Kidney capillary endothelial cell (primary cell): ENCODE measurements at regions not wholly inside any gene's neighbourhood (a gene's known extent, or its start where the extent isn't known, plus 50 kb on each side); places are given as distances from the start of the nearest gene placed in this dataset.

Experiments used
- DNase-seq: peaks from one replicate; pipeline ENCODE4 v3.0.0-alpha.2; 2018; ENCODE audit warnings: low spot score

GRCh38 chr14:101453225-101453624 lies 108.1 kb upstream of the DIO3 start:
- DNase-seq: no peak

- DNase-seq: no peak
Observed at GRCh38 chr14:101454229-101454628, 107.1 kb upstream of the DIO3 start.

GRCh38 chr14:101456246-101457175 lies 104.8 kb upstream of the DIO3 start:
- no peak for DNase-seq

DNA sequence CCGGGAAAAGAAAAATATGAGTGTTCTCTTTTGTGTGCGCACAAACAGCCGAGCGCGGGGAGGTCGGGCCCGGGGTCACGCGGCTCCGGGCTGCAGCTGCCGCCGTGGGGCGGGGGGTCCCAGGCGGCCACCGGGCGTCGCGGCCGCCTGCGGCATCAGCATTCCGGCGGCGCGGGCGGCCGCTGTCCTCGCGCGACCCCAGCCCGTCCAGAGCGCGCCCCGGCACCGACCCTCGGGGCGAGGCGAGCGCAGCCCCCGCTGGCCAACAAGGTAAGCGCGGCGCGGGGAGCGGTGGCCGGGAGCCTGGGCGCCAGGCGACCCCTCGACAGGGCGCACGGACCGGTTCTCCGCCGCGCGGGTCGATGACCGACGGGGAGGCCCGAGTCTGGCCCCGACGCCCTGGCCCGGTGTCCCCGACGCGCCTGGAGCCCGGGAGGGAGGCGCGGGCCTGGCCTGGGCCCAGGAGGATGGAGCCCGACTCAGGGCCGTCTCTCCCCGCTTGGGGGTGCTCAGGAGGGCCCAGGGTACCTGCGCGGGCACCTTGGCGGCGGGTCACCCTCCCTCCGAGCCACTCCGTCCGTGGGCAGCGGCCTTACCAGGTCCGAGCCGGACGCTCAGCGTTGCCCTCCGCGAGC lies 103.9 kb upstream of the DIO3 start:
- no peak for DNase-seq

DNA sequence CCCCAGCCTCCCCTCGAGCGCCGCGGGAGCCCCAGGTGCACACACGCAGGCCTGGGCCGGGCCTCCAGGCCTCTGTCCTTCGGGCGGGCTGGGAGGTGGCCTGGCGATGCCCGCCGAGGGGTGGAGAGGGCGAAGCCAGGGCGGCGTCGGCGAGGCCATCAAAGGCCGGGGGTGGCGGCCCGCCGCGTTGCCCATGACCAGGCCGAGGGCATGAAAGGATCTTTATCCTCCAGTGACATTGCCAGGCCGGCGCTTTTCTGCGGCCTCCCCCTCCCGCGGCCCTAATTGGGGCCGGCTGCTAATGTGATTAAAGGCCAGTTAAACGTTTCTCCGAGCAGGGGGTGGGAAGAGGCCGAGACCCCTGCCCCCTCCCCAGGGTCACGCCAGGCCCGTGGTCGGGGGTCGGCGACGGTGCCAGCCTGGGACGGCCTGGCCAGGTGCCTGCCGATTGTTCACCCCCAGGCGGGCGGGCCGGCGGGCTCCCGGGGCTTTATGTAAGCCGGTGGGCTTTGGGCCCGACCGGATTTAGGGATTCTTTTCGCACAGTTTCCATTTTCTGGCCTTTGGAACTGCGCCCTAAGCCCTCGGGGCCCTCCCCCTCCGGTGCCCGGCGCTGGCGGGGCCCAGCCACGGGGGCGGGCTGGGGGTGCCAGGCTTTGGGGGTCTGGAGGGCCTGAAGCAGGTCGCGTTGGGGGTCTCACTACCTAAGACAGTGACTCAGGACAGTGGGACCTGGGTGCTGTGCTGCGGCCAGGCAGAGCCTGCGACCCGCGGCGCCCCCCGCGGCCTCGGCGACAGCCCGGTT lies 103.2 kb upstream of the DIO3 start:
- DNase-seq: no peak

- no peak for DNase-seq
Observed at GRCh38 chr14:101458741-101459550, 102.3 kb upstream of the DIO3 start.

- no peak for DNase-seq
Observed at GRCh38 chr14:101459551-101459900, 101.8 kb upstream of the DIO3 start.

DNA sequence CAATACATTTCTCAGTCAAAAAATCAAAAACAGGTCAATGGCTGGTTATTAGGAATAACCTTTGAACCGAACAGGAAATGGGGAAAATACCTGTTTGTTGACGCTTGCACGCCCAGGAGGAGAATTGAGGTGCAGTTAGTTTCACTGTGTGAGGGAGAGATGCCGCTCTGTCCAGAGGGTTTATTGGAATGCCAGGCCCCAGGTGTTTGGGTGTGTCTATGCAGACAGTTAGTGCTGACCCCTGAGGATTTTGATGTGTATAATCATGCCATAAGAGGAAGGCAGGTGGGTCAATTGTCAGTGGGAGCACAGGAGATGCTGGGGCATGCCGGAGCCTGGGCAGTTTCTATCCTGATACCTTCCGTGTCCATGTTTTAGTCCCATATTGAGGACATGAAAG lies 100.8 kb upstream of the DIO3 start:
- no peak for DNase-seq

- DNase-seq: no peak
Observed at GRCh38 chr14:101460986-101461750, 100.1 kb upstream of the DIO3 start.

DNA sequence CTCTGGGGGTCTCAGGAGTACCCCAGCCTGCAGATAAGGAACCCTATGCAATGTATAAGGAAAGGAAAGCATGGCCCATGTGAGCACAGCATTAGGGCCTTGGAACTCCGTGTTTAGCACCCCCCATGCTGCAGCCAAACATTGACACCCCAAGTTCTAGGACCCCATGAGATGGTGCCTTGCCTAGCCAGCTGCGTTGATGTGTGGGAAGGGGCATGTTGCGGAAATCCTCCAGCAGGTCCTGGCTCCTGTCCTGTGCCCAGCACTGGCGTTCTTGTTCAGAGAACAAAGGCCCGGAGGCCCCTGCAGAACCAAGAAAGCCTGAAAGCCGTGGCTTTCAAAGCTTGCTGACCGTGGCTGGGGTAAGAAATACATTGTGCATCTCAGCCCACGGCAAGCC lies 99.4 kb upstream of the DIO3 start:
- no peak for DNase-seq

GRCh38 chr14:101462726-101463565 lies 98.3 kb upstream of the DIO3 start:
- no peak for DNase-seq

DNA sequence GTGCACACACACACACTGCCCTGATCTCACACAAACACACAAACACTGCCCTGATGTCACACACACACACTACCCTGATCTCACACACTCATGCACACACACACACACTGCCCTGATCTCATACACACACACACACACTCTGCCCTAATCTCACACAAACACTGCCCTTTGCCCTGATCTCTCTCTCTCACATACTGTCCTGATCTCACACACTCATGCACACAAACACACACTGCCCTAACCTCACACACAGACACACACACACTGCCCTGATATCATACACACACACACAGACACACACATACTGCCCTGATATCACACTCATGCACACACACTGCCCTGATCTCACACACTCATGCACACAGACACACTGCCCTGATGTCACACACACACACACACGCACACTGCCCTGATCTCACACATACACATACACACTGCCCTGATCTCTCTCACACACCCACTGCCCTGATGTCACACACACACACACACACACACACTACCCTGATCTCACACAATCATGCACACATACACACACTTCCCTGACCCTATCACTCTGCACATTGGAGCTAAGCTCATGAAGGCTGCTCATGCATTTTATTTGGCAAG lies 97.6 kb upstream of the DIO3 start:
- DNase-seq: no peak

- no peak for DNase-seq
Observed at GRCh38 chr14:101464310-101464983, 96.8 kb upstream of the DIO3 start.

GRCh38 chr14:101464984-101465794 lies 96.1 kb upstream of the DIO3 start:
- no peak for DNase-seq

DNA sequence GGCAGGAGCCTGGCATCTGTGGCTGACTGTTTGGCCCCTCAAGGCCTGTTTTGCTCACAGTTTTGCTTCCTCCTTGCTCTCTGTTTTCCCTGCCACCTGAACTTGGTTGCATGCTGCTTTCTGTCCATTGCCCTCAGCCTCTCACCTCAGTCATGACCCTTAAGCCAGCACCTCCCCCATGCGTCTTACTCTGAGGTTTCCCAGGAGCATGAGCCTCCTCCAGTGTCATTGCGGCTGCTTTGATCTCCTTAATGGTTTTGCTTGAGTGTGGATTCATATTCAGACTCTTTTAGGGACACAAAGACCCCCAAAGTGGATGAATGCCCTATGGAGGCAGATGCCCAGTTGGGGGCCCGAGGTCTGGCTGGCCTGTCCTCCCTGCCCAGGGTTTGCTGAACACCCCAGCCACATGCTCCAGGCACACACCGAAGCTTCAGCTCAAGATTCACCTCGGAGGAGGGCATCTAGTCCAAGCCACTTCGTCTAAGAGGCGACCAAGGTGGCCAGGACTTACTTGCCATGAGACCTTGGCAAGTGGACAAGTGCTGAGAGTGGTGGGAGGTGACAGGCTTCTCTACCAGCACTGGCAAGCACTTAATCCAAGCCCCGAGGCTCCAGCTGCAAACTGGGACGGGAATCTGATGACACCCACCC lies 95.4 kb upstream of the DIO3 start:
- no peak for DNase-seq

DNA sequence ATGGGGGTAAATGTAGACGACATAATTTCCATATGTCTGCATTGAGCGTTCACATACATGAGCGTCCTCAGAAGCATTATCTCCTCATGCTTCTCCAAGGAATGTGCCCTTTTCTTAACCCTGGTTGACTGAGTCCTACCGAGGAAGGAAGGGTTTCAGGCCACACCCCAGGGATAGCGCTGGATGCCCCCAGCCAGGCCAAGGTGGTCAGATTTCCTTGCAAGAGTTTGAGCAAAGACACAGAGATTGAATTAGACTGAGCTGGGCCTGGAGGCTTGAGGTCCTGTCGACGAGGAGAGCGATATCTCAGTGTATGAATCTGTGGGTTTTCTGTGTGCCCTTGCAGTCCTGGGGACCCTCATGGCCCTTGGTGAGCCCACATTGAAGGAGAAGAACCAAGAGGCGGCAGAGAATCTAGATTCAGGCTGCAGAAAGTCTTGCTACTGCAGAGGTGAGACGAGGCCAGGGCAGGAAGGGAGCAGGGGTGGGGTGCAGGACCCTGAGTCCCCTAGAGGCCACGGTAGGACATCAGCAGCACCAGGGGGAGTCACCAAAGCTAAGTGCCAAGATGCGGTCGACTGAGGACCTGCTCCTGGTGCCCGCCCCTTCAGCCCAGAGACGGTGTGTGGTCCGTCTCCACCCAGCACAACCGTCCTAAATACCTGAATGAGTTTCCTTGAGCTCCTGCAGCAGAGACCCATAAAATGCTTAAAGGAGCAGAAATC lies 94.7 kb upstream of the DIO3 start:
- DNase-seq: no peak
